OCI-LY3 (cell line): ENCODE measurements at regions not wholly inside any gene's neighbourhood (a gene's known extent, or its start where the extent isn't known, plus 50 kb on each side); places are given as distances from the start of the nearest gene placed in this dataset.

Experiments
- H2AFZ ChIP-seq: fragments of 200-600, 300-600 bp; shearing (Covaris generic); 2 replicates; pipeline ENCODE4 v1.6.0; 2014; ENCODE audit warnings: antibody characterized with exemption, low read depth, low read length
- H3K27ac ChIP-seq: fragments of 200-600, 300-600 bp; sonication (generic); 2 replicates; pipeline ENCODE4 v1.5.1; 2014; ENCODE audit warnings: mild to moderate bottlenecking, low read length, moderate library complexity, mixed read lengths
- H3K27me3 ChIP-seq: fragments of 200-600, 300-600 bp; sonication (generic); 2 replicates; pipeline ENCODE4 v1.6.1; 2014; ENCODE audit warnings: low read depth, low read length, mixed read lengths
- H3K36me3 ChIP-seq: fragments of 200-600, 300-600 bp; sonication (generic); replicated peaks from 2 replicates; pipeline ENCODE3; 2014; ENCODE audit warnings: low read depth, low read length, mixed read lengths
- H3K4me1 ChIP-seq: fragments of 300-600, 200-600 bp; sonication (generic); 2 replicates; pipeline ENCODE4 v1.6.1; 2014; ENCODE audit warnings: low read length, mixed read lengths
- H3K4me2 ChIP-seq: fragments of 200-600, 300-600 bp; sonication (generic); 2 replicates; pipeline ENCODE4 v1.6.1; 2014; ENCODE audit warnings: low read length, mixed read lengths
- H3K4me3 ChIP-seq: fragments of 300-600, 200-600 bp; sonication (generic); 2 replicates; pipeline ENCODE4 v1.5.1; 2014; ENCODE audit warnings: antibody characterized with exemption, mild to moderate bottlenecking, low read length, moderate library complexity
- H3K79me2 ChIP-seq: fragments of 300-600, 200-600 bp; shearing (Covaris generic); 2 replicates; pipeline ENCODE4 v1.6.1; 2014; ENCODE audit warnings: mild to moderate bottlenecking, low read length, mixed read lengths
- H3K9ac ChIP-seq: fragments of 300-600, 200-600 bp; shearing (Covaris generic); 2 replicates; pipeline ENCODE4 v1.6.0; 2014; ENCODE audit warnings: mild to moderate bottlenecking, low read length, moderate library complexity
- H3K9me3 ChIP-seq: fragments of 200-600, 300-600 bp; shearing (Covaris generic); 2 replicates; pipeline ENCODE4 v1.6.1; 2014; ENCODE audit warnings: low read length, mixed read lengths; ENCODE audit not compliant: insufficient read depth
- H4K20me1 ChIP-seq: fragments of 200-600, 300-600 bp; sonication (generic); 2 replicates; pipeline ENCODE4 v1.6.1; 2016; ENCODE audit warnings: low read length, mixed read lengths; ENCODE audit not compliant: insufficient read depth
- EZH2phosphoT487 ChIP-seq: fragments of 200-600 bp; shearing (Covaris generic); IDR thresholded peaks from 2 replicates; pipeline ENCODE4 v1.6.1; 2018; ENCODE audit warnings: antibody characterized with exemption, mixed run types, low read depth
- TF ChIP-seq, protein P1 (sequence below): fragments of 200-600, 300-600 bp; sonication (generic); IDR thresholded peaks from 2 replicates; pipeline ENCODE4 v1.5.1; 2014; ENCODE audit warnings: antibody characterized with exemption, low read length, low read depth

DNA sequence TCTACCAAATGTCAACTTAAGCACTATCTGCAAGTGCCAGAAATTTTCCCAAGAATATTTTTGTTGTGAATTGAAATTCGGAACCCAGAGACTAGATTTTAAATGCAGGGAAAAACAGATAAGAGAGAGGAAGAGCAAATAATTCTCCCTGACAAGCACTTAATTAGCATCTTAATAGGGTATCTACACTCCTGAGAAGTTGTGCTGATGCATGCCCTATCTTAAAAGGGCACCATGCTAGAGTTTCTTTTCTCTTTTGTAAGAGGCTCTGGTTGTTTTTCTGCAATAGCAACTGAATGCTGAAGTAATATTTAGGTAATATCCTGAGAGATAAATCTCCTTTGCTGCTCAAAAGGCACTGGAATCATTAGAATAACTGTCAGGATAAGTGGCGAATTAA lies 139.9 kb upstream of the UGT8 start:
- Histone ChIP-seq H2AFZ (no peak overlapping the region), H3K27ac (no peak overlapping the region), H3K4me3 (no peak overlapping the region), H3K36me3 (no peaks in the 10 kb centered on the region), H3K9me3 (no peaks in the 10 kb centered on the region), H3K79me2 (no peaks in the 10 kb centered on the region), H4K20me1 (no peaks in the 10 kb centered on the region), H3K9ac (no peak overlapping the region), H3K4me2 (no peak overlapping the region), H3K4me1 (no peaks in the 10 kb centered on the region), H3K27me3 (no peaks in the 10 kb centered on the region)
- TF ChIP-seq, protein P1, sequence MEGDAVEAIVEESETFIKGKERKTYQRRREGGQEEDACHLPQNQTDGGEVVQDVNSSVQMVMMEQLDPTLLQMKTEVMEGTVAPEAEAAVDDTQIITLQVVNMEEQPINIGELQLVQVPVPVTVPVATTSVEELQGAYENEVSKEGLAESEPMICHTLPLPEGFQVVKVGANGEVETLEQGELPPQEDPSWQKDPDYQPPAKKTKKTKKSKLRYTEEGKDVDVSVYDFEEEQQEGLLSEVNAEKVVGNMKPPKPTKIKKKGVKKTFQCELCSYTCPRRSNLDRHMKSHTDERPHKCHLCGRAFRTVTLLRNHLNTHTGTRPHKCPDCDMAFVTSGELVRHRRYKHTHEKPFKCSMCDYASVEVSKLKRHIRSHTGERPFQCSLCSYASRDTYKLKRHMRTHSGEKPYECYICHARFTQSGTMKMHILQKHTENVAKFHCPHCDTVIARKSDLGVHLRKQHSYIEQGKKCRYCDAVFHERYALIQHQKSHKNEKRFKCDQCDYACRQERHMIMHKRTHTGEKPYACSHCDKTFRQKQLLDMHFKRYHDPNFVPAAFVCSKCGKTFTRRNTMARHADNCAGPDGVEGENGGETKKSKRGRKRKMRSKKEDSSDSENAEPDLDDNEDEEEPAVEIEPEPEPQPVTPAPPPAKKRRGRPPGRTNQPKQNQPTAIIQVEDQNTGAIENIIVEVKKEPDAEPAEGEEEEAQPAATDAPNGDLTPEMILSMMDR = no peak
- no peak for TF ChIP-seq EZH2phosphoT487

- TF ChIP-seq, protein P1 = no peak
- TF ChIP-seq EZH2phosphoT487 = no peak
Observed at GRCh38 chr4:114464726-114465272, 133.8 kb upstream of the UGT8 start.

DNA sequence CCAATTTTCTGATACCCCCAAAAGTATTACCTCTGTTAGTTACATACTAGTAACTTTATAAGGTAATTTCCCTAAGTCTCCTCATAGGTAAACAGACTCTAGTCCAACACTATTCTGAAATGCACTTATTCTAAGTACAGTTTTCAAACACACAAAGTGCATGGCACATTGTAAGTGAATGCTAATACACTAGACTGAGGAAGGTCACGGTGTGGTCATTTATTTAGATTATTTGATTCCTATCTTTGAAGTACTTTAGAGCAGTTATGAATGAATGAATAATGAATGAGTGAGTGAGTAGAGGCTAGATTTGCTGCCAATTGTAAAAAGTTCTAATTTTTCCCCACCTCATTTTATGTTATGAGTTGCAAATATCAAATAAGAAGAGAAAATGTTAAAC lies 132.8 kb upstream of the UGT8 start:
- Histone ChIP-seq H3K4me2 (no peak overlapping the region), H3K9ac (no peak overlapping the region), H3K79me2 (no peaks in the 10 kb centered on the region), H3K36me3 (no peaks in the 10 kb centered on the region), H3K4me1 (no peaks in the 10 kb centered on the region), H3K4me3 (no peak overlapping the region), H3K27me3 (no peaks in the 10 kb centered on the region), H4K20me1 (no peaks in the 10 kb centered on the region), H3K27ac (no peak overlapping the region), H2AFZ (no peak overlapping the region), H3K9me3 (no peaks in the 10 kb centered on the region)
- no peak for TF ChIP-seq EZH2phosphoT487
- TF ChIP-seq, protein P1 = no peak

More at GRCh38 chr4:114464726-114465272, 133.8 kb upstream of the UGT8 start:
- Histone ChIP-seq H3K27me3 (no peaks in the 10 kb centered on the region), H3K27ac (no peak overlapping the region), H3K4me1 (no peaks in the 10 kb centered on the region), H3K4me2 (no peak overlapping the region), H3K36me3 (no peaks in the 10 kb centered on the region), H3K4me3 (no peak overlapping the region), H3K9me3 (no peaks in the 10 kb centered on the region), H3K9ac (no peak overlapping the region), H3K79me2 (no peaks in the 10 kb centered on the region), H4K20me1 (no peaks in the 10 kb centered on the region), H2AFZ (no peak overlapping the region)

GRCh38 chr4:114466299-114466698 lies 132.3 kb upstream of the UGT8 start:
- no peaks in the 10 kb centered on the region for H3K79me2 ChIP-seq
- H3K4me3 ChIP-seq = no peak overlapping the region
- no peaks in the 10 kb centered on the region for H3K4me1 ChIP-seq
- no peaks in the 10 kb centered on the region for H3K9me3 ChIP-seq
- H3K27ac ChIP-seq = no peak overlapping the region
- no peaks in the 10 kb centered on the region for H4K20me1 ChIP-seq
- H3K36me3 ChIP-seq = no peaks in the 10 kb centered on the region
- no peak overlapping the region for H2AFZ ChIP-seq
- TF ChIP-seq EZH2phosphoT487 = no peak
- TF ChIP-seq, protein P1 = no peak
- H3K4me2 ChIP-seq = no peak overlapping the region
- H3K9ac ChIP-seq = no peak overlapping the region
- H3K27me3 ChIP-seq = no peaks in the 10 kb centered on the region
